Stimulated activated CD8-positive, alpha-beta memory T cell treated with anti-CD3 and anti-CD28 coated beads, Interleukin-7, amount 100 ng/mL, for 24 hours (primary cell): ENCODE measurements at regions not wholly inside any gene's neighbourhood (a gene's known extent, or its start where the extent isn't known, plus 50 kb on each side); places are given as distances from the start of the nearest gene placed in this dataset.
"Not testable (repeated sequence)": the region's sequence is repeated elsewhere in the genome, so short reads cannot be mapped to it uniquely, and the experiment has no call there.

ENCODE experiments used
- DNase-seq: peaks from one replicate; pipeline ENCODE4 v3.0.0-alpha.2; 2020; ENCODE audit warnings: low read depth

- no peak for DNase-seq
Measured at GRCh38 chr20:57786304-57786932, 76.6 kb upstream of the PMEPA1 start.

- no peak for DNase-seq
Measured at GRCh38 chr20:57785720-57786119, 75.9 kb upstream of the PMEPA1 start.

- no peak for DNase-seq
Measured at GRCh38 chr20:57785061-57785460, 75.2 kb upstream of the PMEPA1 start.

DNA sequence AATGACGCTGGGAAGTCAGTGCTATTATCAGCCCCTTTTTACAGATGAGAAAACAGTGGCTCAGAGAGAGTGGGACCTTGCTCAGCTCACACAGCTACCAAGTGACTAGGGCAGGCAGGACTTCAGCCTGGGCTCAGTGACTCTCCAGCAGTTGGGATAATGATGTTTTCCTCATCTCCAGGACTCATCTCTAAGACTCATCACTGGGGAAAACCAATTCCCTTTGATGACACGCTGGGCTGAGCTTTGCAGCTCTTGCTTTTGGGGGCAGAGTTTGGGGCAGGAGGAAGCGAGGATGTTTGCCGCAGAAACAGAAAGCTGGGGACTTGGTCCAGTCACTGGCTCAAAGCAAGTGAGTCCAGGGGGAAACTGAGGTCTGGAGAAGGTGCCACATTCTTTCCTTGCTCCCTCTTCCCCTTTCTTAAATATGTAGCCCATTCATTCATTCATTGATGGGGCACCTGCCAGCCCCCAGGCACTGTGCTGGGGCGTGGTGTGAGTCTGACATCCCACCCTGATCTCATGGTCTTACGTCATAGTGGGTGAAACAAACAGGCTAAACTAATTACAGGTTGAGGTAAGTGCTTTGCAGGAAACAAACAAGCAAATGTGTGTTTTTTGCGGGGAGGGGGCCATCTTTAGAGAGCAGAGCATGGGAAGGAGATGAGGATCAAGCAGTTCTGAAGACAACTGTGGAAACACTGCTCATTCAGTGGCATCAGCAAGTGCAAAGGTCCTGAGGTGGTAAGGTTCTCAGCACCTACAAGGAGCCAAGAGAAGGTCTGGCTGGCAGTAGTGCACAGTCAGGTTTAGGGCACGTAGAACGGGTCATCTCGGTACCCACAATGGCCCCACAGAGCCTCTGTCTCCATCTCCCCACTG lies 74.4 kb upstream of the PMEPA1 start:
- DNase-seq: no peak

GRCh38 chr20:57783196-57783595 lies 73.4 kb upstream of the PMEPA1 start:
- no peak for DNase-seq

GRCh38 chr20:57782631-57783041 lies 72.8 kb upstream of the PMEPA1 start:
- no peak for DNase-seq

DNA sequence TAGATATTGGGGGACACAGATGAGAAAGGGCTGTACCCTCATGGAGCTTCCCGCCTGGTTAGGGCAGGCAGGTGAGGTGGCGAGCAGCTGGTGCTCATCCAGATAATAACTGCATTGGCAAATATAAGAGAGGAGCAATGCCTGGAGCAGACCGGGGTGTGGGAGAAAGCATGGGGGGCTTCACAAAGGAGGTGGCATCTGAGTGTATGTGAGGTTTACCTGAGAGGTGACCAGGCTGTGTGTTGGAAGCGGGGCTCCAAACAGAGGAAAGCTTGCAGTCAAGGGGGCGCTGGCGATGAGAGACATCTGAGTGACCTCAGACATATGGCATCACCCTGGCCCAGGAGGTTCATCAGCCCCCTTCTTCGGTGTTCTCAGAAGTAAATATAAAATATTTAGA lies 72.1 kb upstream of the PMEPA1 start:
- DNase-seq: no peak

- DNase-seq: no peak
Measured at GRCh38 chr20:57780906-57781305, 71.1 kb upstream of the PMEPA1 start.

DNA sequence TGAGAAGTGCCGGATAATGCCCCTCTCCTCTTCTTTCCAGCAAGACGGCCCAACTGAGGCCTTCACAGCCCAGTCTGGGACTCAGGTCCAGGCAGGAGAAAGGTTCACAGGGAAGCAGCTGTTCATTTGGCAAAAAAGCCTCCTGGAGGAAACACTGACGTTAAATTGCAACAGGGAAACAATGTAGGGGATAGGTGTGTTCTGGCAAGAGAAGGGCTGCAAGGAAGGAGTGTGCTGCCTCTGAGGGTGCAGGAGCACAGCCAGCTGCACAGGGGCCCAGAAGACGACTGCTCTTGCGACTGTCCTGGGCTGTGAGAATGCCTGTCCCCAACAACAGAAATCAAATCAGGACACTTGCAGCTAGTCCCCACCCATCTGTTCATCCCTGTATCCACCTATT lies 70.6 kb upstream of the PMEPA1 start:
- no peak for DNase-seq

- no peak for DNase-seq
Measured at GRCh38 chr20:57779401-57780003, 69.7 kb upstream of the PMEPA1 start.

DNA sequence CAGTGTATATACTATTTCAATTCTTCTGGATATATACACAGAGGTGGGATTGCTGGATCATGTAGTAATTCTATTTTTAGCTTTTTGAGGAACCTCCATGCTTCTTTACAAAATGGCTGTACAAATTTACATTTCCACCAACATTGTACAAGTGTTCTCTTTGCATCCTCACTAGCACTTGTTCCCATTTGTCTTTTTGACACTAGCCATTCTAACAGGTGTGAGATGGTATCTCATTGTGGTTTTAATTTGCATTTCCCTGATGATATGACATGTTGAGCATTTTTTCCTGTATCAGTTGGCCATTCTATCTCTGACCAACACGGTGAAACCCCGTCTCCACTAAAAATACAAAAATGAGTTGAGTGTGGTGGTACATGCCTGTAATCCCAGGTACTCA lies 68.1 kb upstream of the PMEPA1 start:
- DNase-seq: no peak

DNA sequence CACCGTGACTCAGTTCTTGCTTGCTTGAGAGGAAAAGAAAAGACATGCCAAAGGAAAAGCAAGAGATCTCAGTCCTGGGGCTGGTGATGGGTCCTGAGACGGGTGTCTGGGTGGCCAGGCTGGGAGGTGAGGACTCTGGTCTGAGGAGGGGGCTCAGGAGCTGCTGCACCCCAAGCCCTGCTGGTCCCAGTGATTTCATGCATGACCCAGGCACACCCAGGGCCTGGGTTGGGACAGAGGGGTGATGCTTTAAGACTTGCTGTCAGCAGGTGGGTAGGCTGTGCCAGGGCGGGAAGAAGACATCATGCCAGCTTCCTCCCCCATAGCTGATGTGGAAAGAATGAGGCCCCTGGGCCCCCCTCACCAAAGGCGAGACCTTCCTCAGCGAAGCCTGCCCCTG lies 65.1 kb upstream of the PMEPA1 start:
- no peak for DNase-seq

GRCh38 chr20:57774111-57774880 lies 64.5 kb upstream of the PMEPA1 start:
- no peak for DNase-seq

DNA sequence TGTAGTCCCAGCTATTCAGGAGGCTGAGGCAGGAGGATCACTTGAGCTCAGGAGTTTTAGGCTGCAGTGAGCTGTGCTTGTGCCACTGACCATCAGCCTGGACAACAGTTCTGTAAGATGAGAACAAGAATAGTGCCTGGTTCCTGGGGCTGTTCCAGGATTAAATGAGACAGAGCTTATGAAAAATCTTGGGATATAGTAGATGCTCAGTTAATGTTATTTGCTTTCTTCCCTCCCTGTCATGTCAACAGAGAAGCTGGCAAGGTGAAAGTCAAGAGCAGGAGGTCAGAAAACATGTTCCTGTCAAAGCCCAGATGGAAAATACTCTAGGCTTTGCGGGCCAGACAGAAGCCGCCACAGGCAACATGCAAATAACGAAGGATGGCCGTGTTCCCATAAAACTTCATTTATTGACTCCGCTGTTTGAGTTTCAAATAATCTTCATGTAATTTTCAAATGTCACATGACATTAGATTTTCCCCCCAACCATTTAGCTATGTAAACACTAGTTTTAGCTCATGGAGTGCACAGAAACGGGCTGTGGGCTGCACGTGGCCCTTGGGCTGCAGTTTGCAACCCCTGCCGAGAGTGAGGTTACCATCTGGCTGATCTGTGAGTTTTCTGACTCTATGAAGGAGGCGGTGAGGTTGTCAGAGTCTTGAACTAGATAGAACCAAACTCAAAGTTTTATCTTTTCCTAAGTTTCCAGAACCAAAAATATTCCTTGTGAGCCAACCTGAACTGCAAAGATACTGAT lies 63.4 kb upstream of the PMEPA1 start:
- no peak for DNase-seq

DNA sequence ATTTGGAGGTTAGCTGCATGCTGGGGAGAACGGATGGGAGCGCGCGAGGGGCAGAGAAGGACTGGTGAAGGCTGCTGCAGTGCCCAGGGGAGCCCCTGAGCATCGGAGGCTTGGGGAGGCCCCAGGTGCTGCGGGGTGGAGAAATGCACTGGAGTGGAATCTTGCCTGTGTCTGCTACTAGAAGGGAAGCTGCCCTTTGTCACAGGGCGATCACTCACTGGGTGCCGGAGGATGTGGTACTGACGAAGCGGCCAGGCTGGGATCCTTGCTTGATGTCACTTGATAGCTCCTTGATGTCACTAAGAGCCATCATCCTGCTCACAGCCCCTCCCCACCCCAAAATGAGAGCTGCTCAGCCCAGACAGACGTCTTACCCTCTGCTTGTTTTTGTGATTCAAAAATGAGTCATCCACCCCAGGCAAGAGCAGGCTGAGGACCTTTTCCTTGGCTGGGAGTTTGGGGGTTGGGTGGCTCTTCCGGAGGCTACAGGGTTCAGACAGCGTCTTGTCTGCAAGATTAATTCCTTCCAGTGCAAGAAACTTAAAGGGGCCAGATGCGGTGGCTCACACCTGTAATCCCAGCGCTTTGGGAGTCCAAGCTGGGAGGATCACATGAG lies 62.6 kb upstream of the PMEPA1 start:
- DNase-seq: no peak

- DNase-seq: no peak
Measured at GRCh38 chr20:57770852-57771720, 61.3 kb upstream of the PMEPA1 start.

GRCh38 chr20:57770401-57770800 lies 60.6 kb upstream of the PMEPA1 start:
- DNase-seq: not testable (repeated sequence)

DNA sequence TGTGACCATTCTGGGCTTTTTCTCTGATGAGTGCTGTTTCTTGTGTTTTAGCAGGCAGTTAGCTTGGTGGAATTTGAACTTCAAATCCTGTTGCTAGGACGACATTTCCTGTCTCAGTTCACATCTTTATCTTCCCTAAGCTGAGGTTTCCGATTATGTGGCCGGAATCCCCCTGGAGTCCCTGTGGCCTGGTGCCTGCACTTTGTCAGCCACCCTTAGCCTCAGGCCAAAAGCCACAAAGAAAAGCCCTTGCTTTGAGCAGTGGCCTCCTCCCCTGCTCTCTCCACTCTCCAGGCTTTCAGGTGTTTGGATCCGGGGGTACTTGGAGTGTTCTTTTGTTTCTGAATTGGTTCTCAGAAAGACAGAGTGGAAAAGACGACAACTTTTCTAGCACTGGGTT lies 59.9 kb upstream of the PMEPA1 start:
- no peak for DNase-seq

DNA sequence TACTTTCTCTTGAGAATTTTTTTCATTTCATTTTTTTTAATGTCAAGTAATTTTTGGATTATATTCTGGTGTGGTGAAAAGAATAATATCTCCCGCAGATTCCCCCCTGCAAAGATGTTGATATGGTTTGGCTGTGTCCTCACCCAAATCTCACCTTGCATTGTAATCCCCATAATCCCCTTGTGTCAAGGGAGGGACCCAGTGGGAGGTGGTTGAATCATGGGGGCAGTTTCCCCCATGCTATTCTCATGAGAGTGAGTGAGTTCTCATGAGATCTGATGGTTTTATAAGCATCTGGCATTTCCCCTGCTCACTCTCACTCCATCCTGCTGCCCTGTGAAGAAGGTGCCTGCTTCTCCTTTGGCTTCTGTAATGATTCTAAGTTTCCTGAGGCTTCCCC lies 58.7 kb upstream of the PMEPA1 start:
- DNase-seq: no peak

DNA sequence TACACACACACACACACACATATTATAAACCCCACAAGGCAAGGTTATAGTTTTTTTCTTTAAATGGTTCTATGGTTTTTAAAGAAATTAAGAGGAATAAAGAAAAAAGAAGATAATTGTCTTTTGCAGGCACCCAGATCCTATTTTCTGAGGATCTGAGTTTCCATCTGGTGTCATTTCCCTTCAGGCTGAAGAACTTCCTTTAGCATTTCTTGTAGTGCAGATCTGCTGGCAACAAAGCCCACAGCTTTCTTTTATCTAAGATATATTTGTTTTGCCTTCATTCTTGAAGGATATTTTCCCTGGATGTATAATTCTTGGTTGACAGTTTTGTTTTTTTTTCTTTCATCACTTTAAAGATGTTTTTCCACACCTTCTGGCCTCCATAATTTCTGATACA lies 57.6 kb upstream of the PMEPA1 start:
- no peak for DNase-seq
